Neuronal stem cell (in vitro differentiated cells): ENCODE measurements at regions not wholly inside any gene's neighbourhood (a gene's known extent, or its start where the extent isn't known, plus 50 kb on each side); places are given as distances from the start of the nearest gene placed in this dataset.

ENCODE experiments used
- DNase-seq: peaks from one replicate; pipeline ENCODE4 v3.0.0-alpha.2; 2013; ENCODE audit warnings: low spot score
- H2AFZ ChIP-seq: one replicate; pipeline ENCODE4 v1.6.1; 2013; ENCODE audit warnings: mild to moderate bottlenecking, low read length, inconsistent platforms
- H2AK5ac ChIP-seq: 2 replicates; pipeline ENCODE4 v1.6.1; 2013; ENCODE audit warnings: low read depth, mild to moderate bottlenecking, inconsistent platforms, low read length, moderate library complexity, mixed read lengths
- H2BK120ac ChIP-seq: 2 replicates; pipeline ENCODE4 v1.6.1; 2013; ENCODE audit warnings: low read depth, mild to moderate bottlenecking, inconsistent platforms, low read length, moderate library complexity, mixed read lengths
- H2BK12ac ChIP-seq: one replicate; pipeline ENCODE4 v1.6.1; 2013; ENCODE audit warnings: low read length, inconsistent platforms
- H2BK15ac ChIP-seq: 2 replicates; pipeline ENCODE4 v1.6.1; 2013; ENCODE audit warnings: mild to moderate bottlenecking, low read length, inconsistent platforms, mixed read lengths
- H2BK5ac ChIP-seq: one replicate; pipeline ENCODE4 v1.6.1; 2013; ENCODE audit warnings: inconsistent platforms, mild to moderate bottlenecking, low read length, moderate library complexity
- H3K14ac ChIP-seq: one replicate; pipeline ENCODE4 v1.6.1; 2013; ENCODE audit warnings: low read length, inconsistent platforms
- H3K18ac ChIP-seq: 2 replicates; pipeline ENCODE4 v1.6.1; 2013; ENCODE audit warnings: low read length, inconsistent platforms
- H3K23ac ChIP-seq: 2 replicates; pipeline ENCODE4 v1.6.1; 2013; ENCODE audit warnings: low read depth, mild to moderate bottlenecking, mixed read lengths, low read length, inconsistent platforms; ENCODE audit not compliant: poor library complexity
- H3K27ac ChIP-seq: replicated peaks from 3 replicates; pipeline ENCODE4 v1.5.1; 2013; ENCODE audit warnings: low read length, inconsistent platforms
- H3K27me3 ChIP-seq, 3 experiments: 2 replicates each; pipeline ENCODE4 v1.6.1; 2013; ENCODE audit warnings: low read length in 3 of 3, mild to moderate bottlenecking in 2 of 3, inconsistent platforms in 1 of 3, low read depth in 1 of 3, mixed read lengths in 1 of 3, moderate library complexity in 1 of 3; ENCODE audit not compliant: control insufficient read depth in 3 of 3, insufficient read depth in 3 of 3
- H3K36me3 ChIP-seq, 2 donors: replicated peaks in 1 of 2; 2 replicates each; pipeline ENCODE4 v1.6.1; 2013; ENCODE audit warnings: low read length in 2 of 2; ENCODE audit not compliant: control insufficient read depth in 2 of 2, insufficient read depth in 2 of 2
- H3K4ac ChIP-seq: 2 replicates; pipeline ENCODE4 v1.6.1; 2013; ENCODE audit warnings: inconsistent platforms, mild to moderate bottlenecking, low read length, moderate library complexity
- H3K4me1 ChIP-seq, 2 donors: 1 replicate in 1 of 2; 2 replicates in 1 of 2; pipeline ENCODE4 v1.6.1; 2013; ENCODE audit warnings: low read length in 2 of 2, low read depth in 1 of 2; ENCODE audit not compliant: control insufficient read depth in 2 of 2, insufficient read depth in 1 of 2
- H3K4me2 ChIP-seq: one replicate; pipeline ENCODE4 v1.6.1; 2013; ENCODE audit warnings: mild to moderate bottlenecking, low read length, inconsistent platforms; ENCODE audit not compliant: insufficient read depth, poor library complexity, severe bottlenecking
- H3K4me3 ChIP-seq, 2 donors: 2 replicates each; pipeline ENCODE4 v1.5.1; 2013; ENCODE audit warnings: low read length in 2 of 2, mild to moderate bottlenecking in 2 of 2, inconsistent platforms in 1 of 2, moderate library complexity in 1 of 2
- H3K79me1 ChIP-seq: one replicate; pipeline ENCODE4 v1.6.1; 2013; ENCODE audit warnings: low read depth, mild to moderate bottlenecking, inconsistent platforms, low read length, moderate library complexity
- H3K9ac ChIP-seq: one replicate; pipeline ENCODE4 v1.6.1; 2013; ENCODE audit warnings: mild to moderate bottlenecking, low read depth, low read length, inconsistent platforms; ENCODE audit not compliant: poor library complexity
- H3K9me3 ChIP-seq, 2 donors: replicated peaks in 1 of 2; 2 replicates each; pipeline versions ENCODE3 to v1.6.1; 2013; ENCODE audit warnings: low read length in 2 of 2, mild to moderate bottlenecking in 2 of 2, inconsistent platforms in 1 of 2, low read depth in 1 of 2, mixed read lengths in 1 of 2, moderate library complexity in 1 of 2; ENCODE audit not compliant: control insufficient read depth in 2 of 2, insufficient read depth in 1 of 2
- H4K8ac ChIP-seq: one replicate; pipeline ENCODE4 v1.6.1; 2013; ENCODE audit warnings: low read depth, mild to moderate bottlenecking, inconsistent platforms, low read length, moderate library complexity
- H4K91ac ChIP-seq: one replicate; pipeline ENCODE4 v1.6.1; 2013; ENCODE audit warnings: low read length, low read depth, mild to moderate bottlenecking, inconsistent platforms; ENCODE audit not compliant: poor library complexity
- WGBS, 2 donors: extraction: QIAGEN DNeasy Blood & Tissue Kit; methylation state at CpG; one replicate each; pipeline ENCODE4 v1.1.7; 2013; ENCODE audit warnings: missing lambda C conversion rate in 2 of 2, mixed read lengths in 1 of 2; ENCODE audit not compliant: insufficient read length in 2 of 2, insufficient replicate concordance in 1 of 2; ENCODE audit errors: extremely low coverage in 2 of 2; 5-methylcytosine and 5-hydroxymethylcytosine counted together

DNA sequence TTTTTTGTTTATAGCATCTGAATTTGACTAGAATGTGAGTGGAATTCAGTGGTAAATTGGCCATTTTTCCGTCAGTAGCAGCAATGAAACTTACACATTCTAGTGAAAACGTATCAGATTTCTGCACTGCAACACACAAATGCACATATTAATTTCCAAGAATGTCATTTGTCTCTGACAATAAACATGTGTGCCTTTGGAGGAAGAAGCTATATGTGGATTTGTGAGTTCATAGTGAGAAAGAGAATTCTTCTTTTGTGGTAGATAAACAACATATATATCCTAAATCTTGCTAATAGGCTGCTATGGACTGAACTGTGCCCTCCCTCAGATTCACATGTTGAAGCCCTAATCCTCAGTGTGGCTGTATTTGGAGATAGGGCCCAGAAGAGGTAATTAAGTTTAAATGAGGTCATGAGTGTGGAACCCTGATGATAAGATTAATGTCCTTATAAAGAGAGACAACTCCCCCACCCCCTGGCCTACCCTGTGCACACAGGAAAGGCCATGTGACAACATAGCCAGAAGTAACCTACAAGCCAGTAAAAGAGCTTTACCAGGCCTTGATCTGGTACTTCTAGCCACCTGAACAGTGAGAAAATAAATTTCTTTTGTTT is 200.2 kb upstream of the EYA4 start:
- no peak overlapping the region for H4K8ac ChIP-seq
- no peak overlapping the region for H2AFZ ChIP-seq
- no peaks in the 10 kb centered on the region for H3K27me3 ChIP-seq
- WGBS, 2 donors: no CpG with 5 or more reads among the region's 2 CpGs
- no peak overlapping the region for H4K91ac ChIP-seq
- H3K14ac ChIP-seq: no peak overlapping the region
- no peak overlapping the region for H3K18ac ChIP-seq
- no peak overlapping the region for H2BK12ac ChIP-seq
- no peaks in the 10 kb centered on the region for H3K79me1 ChIP-seq
- DNase-seq: no peak
- H3K9me3 ChIP-seq: no peaks in the 10 kb centered on the region
- H3K23ac ChIP-seq: no peak overlapping the region
- no peak overlapping the region for H2BK5ac ChIP-seq
- no peaks in the 10 kb centered on the region for H3K4me1 ChIP-seq
- H3K36me3 ChIP-seq: no peaks in the 10 kb centered on the region
- H3K27ac ChIP-seq: no peak overlapping the region
- H2BK15ac ChIP-seq: no peak overlapping the region
- no peak overlapping the region for H3K4me2 ChIP-seq
- H3K4me3 ChIP-seq: no peak overlapping the region
- H2AK5ac ChIP-seq: no peak overlapping the region
- no peak overlapping the region for H3K4ac ChIP-seq
- no peak overlapping the region for H2BK120ac ChIP-seq
- H3K9ac ChIP-seq: no peak overlapping the region

DNA sequence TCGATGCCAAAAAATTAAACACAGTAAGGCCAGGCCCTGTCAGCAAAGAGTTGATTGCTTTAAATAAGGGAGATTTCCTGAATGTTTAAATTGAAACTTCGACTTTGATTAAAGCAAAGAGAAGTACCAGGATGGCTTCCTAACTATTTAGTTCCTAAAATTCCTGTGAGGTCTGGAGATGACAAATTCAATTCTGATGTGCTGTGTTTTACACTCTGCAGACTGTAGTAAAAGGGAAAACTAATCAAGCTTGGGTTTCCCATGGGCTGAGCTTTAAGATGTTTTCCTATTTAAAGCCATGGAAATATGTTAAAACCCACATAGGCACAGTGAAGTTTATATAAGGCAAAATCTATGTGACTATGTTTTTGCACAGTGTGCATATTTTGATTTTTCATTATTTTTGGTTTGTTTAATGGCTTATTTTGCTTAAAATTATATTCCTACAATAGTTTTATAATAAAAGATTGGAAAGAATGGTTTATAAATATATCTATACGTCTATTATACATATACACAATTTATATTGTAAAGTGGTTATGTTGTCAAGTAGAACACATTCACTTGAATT is 198.5 kb upstream of the EYA4 start:
- no peak overlapping the region for H2AFZ ChIP-seq
- WGBS, 2 donors: no CpG with 5 or more reads among the region's 3 CpGs

DNA sequence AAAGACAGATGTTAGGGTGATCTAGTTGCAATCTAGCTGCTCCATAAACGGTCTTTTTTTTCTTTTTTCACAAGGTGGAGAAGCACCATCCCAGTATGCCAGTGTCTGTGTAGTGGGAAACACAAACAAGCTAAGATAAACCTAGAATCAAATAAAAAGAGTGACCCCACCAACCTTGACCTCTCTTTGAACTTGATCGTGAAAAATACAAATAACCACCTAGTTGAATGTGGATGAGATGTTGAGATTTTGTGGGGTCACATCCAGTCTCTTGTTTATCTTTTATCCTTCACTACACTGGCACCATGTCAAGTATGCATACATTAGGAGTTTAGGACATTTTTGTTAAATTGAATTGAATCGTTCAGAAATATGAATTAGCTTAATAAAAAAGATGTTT is 194.6 kb upstream of the EYA4 start:
- no peak overlapping the region for H2BK12ac ChIP-seq
- no CpG with 5 or more reads among the region's 3 CpGs for WGBS, 2 donors
- H4K91ac ChIP-seq: no peak overlapping the region
- H3K23ac ChIP-seq: no peak overlapping the region
- no peak overlapping the region for H2AFZ ChIP-seq
- no peaks in the 10 kb centered on the region for H3K79me1 ChIP-seq
- H3K27ac ChIP-seq: no peak overlapping the region
- H3K14ac ChIP-seq: no peak overlapping the region
- H3K18ac ChIP-seq: no peak overlapping the region
- no peaks in the 10 kb centered on the region for H3K9me3 ChIP-seq
- H3K4me3 ChIP-seq: no peak overlapping the region
- no peak for DNase-seq
- no peak overlapping the region for H2BK15ac ChIP-seq
- no peaks in the 10 kb centered on the region for H3K27me3 ChIP-seq
- H3K4me2 ChIP-seq: no peak overlapping the region
- H2BK5ac ChIP-seq: no peak overlapping the region
- H3K9ac ChIP-seq: no peak overlapping the region
- no peak overlapping the region for H2AK5ac ChIP-seq
- H3K4me1 ChIP-seq: peaks cover 0 to 4% of the 10 kb centered on the region in 2 donors
- no peak overlapping the region for H4K8ac ChIP-seq
- H3K4ac ChIP-seq: no peak overlapping the region
- H2BK120ac ChIP-seq: no peak overlapping the region
- no peaks in the 10 kb centered on the region for H3K36me3 ChIP-seq

More for the DNA sequence above, 198.5 kb upstream of the EYA4 start:
- Histone ChIP-seq H3K4me1 (no peaks in the 10 kb centered on the region), H3K27ac (no peak overlapping the region), H3K9ac (no peak overlapping the region), H3K36me3 (no peaks in the 10 kb centered on the region), H4K91ac (no peak overlapping the region), H2BK15ac (no peak overlapping the region), H3K9me3 (no peaks in the 10 kb centered on the region), H2BK5ac (no peak overlapping the region), H3K79me1 (no peaks in the 10 kb centered on the region), H2BK12ac (no peak overlapping the region), H3K4ac (no peak overlapping the region), H3K18ac (no peak overlapping the region), H3K27me3 (no peaks in the 10 kb centered on the region), H3K23ac (no peak overlapping the region), H2AK5ac (no peak overlapping the region), H3K14ac (no peak overlapping the region), H2BK120ac (no peak overlapping the region), H3K4me3 (no peak overlapping the region), H3K4me2 (no peak overlapping the region), H4K8ac (no peak overlapping the region)
- DNase-seq: no peak

DNA sequence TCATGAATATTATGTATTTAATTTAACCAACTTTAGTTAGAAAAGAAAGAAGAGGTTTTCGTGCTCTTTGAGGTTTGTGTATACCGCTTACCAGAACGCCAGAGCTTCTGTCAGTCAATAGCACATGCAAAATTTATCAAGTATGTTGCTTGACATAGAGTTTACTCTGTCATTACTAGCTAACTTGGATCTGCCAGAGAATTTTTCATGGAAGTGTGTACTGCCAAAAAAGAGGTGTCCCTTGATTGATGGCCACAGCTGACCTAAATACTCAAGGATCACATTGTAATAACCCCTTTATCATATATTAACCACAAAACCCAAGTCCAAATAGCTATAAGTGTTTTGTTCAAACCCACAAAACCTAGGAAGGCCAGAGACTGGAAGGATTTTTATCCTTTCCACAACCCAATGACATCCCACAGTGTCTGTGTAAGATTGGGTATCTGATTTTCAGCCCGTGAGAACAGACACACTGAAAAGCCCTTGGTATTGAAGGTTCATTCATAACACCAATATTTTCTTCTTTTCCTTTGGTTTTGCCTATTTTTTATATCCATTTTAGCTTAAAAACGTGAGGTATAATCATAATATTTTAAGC is 194.0 kb upstream of the EYA4 start:
- H3K14ac ChIP-seq: no peak overlapping the region
- H3K27ac ChIP-seq: no peak overlapping the region
- H3K4ac ChIP-seq: no peak overlapping the region
- H3K79me1 ChIP-seq: no peaks in the 10 kb centered on the region
- H4K8ac ChIP-seq: no peak overlapping the region
- H2BK12ac ChIP-seq: no peak overlapping the region
- no peaks in the 10 kb centered on the region for H3K36me3 ChIP-seq
- no CpG with 5 or more reads among the region's 5 CpGs for WGBS, 2 donors
- no peak overlapping the region for H4K91ac ChIP-seq
- DNase-seq: no peak
- no peak overlapping the region for H3K18ac ChIP-seq
- no peak overlapping the region for H3K23ac ChIP-seq
- no peak overlapping the region for H2BK120ac ChIP-seq
- peaks cover 0 to 4% of the 10 kb centered on the region in 2 donors for H3K4me1 ChIP-seq
- H2BK5ac ChIP-seq: no peak overlapping the region
- H3K4me3 ChIP-seq: no peak overlapping the region
- no peak overlapping the region for H3K9ac ChIP-seq
- H2AFZ ChIP-seq: no peak overlapping the region
- H2BK15ac ChIP-seq: no peak overlapping the region
- H3K9me3 ChIP-seq: no peaks in the 10 kb centered on the region
- H3K4me2 ChIP-seq: no peak overlapping the region
- H2AK5ac ChIP-seq: no peak overlapping the region
- H3K27me3 ChIP-seq: no peaks in the 10 kb centered on the region
